ENCODE measurements at regions not wholly inside any gene's neighbourhood (a gene's known extent, or its start where the extent isn't known, plus 50 kb on each side); places are given as distances from the start of the nearest gene placed in this dataset.

GRCh38 chr17:70492368-70492767 is 323.0 kb downstream of the KCNJ2 start:
- TF ChIP-seq CTCF (conservative IDR thresholded peaks at IDR 0.05; ENCODE audit: low read depth, low read length), result no peak
- no peak for TF ChIP-seq EZH2 (IDR thresholded peaks at IDR 0.05; ENCODE audit: low read length, unreplicated experiment)
- no peak for TF ChIP-seq EZH2phosphoT487 (IDR thresholded peaks at IDR 0.05; ENCODE audit: borderline replicate concordance, low read length)
